ENCODE measurements at regions not wholly inside any gene's neighbourhood (a gene's known extent, or its start where the extent isn't known, plus 50 kb on each side); places are given as distances from the start of the nearest gene placed in this dataset.

DNA sequence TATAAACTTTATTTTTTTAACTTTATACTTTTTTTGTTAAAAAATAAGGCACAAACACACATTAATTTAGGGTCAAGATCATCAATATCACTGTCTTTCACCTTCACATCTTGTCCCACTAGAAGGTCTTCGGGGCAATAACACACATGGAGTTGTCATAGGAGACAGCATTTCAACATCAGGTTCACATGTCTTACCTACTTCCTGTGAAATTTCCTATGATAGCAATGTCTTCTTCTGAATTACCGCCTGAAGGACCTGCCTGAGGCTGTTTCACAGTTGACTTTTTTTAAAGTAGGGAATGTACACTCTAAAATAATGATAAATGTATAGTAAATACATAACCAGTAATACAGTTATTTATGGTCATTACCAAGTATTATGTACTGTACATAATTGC is 559.4 kb downstream of the PLPP3 start:
- TF ChIP-seq, protein P1, sequence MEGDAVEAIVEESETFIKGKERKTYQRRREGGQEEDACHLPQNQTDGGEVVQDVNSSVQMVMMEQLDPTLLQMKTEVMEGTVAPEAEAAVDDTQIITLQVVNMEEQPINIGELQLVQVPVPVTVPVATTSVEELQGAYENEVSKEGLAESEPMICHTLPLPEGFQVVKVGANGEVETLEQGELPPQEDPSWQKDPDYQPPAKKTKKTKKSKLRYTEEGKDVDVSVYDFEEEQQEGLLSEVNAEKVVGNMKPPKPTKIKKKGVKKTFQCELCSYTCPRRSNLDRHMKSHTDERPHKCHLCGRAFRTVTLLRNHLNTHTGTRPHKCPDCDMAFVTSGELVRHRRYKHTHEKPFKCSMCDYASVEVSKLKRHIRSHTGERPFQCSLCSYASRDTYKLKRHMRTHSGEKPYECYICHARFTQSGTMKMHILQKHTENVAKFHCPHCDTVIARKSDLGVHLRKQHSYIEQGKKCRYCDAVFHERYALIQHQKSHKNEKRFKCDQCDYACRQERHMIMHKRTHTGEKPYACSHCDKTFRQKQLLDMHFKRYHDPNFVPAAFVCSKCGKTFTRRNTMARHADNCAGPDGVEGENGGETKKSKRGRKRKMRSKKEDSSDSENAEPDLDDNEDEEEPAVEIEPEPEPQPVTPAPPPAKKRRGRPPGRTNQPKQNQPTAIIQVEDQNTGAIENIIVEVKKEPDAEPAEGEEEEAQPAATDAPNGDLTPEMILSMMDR (IDR thresholded peaks at IDR 0.05) = no peak
- TF ChIP-seq POLR2A (IDR thresholded peaks at IDR 0.05) = no peak
